WTC11 (cell line): ENCODE measurements at regions not wholly inside any gene's neighbourhood (a gene's known extent, or its start where the extent isn't known, plus 50 kb on each side); places are given as distances from the start of the nearest gene placed in this dataset.

ENCODE experiments used
- ATAC-seq: fragments of 200-7000 bp; cut with Tn5 transposase; 2 replicates; pipeline ENCODE4 v1.10.0; 2021; ENCODE audit warnings: mild to moderate bottlenecking, moderate library complexity
- CTCF ChIA-PET: fragments of 300-600 bp; sonication (Branson Sonifier 250); formaldehyde crosslinking; loops from one replicate; lab custom pipeline; 2021; ENCODE audit warnings: antibody characterized with exemption; lab: Charles Lee
- POLR2A ChIA-PET: fragments of 350-600 bp; sonication (Branson Sonifier 250); formaldehyde crosslinking; loops from one replicate; lab custom pipeline; 2021; ENCODE audit warnings: antibody characterized with exemption; lab: Charles Lee
- DNase-seq: peaks from one replicate; pipeline ENCODE4 v3.0.0; 2021; ENCODE audit warnings: low spot score
- H3K27ac Mint-ChIP-seq: 2 replicates; pipeline ENCODE4 v1.8.0; 2021; ENCODE audit warnings: mixed read lengths
- H3K27me3 Mint-ChIP-seq: 2 replicates; pipeline ENCODE4 v1.8.0; 2021; ENCODE audit warnings: low read depth, mild to moderate bottlenecking, moderate library complexity, mixed read lengths
- H3K36me3 Mint-ChIP-seq: 2 replicates; pipeline ENCODE4 v1.8.0; 2021; ENCODE audit warnings: mixed read lengths
- H3K4me1 Mint-ChIP-seq: 2 replicates; pipeline ENCODE4 v1.8.0; 2022; ENCODE audit warnings: mixed read lengths
- H3K4me3 Mint-ChIP-seq: 2 replicates; pipeline ENCODE4 v1.8.0; 2021; ENCODE audit warnings: mild to moderate bottlenecking, moderate library complexity, mixed read lengths
- H3K9me3 Mint-ChIP-seq: 2 replicates; pipeline ENCODE4 v1.8.0; 2021; ENCODE audit warnings: mixed read lengths
- AR ChIP-seq: fragments of 250-450 bp; sonication (Bioruptor Pico); IDR thresholded peaks from 2 replicates; pipeline ENCODE4 v1.9.0; 2021; ENCODE audit warnings: mild to moderate bottlenecking
- ATF1 ChIP-seq: sonication (generic); formaldehyde crosslinking; IDR thresholded peaks from 2 replicates; pipeline ENCODE4 v1.8.1; 2023; ENCODE audit warnings: mild to moderate bottlenecking, moderate library complexity, missing genetic modification reagents
- ATF2 ChIP-seq: sonication (generic); formaldehyde crosslinking; IDR thresholded peaks from 2 replicates; pipeline ENCODE4 v1.8.1; 2022; ENCODE audit warnings: low read depth, missing genetic modification reagents, borderline replicate concordance
- ATF3 ChIP-seq: sonication (generic); formaldehyde crosslinking; conservative IDR thresholded peaks from 2 replicates; pipeline ENCODE4 v1.8.1; 2022; ENCODE audit warnings: mild to moderate bottlenecking, missing genetic modification reagents
- ESRRA ChIP-seq: sonication (generic); formaldehyde crosslinking; IDR thresholded peaks from 2 replicates; pipeline ENCODE4 v1.8.1; 2022; ENCODE audit warnings: mild to moderate bottlenecking, missing genetic modification reagents, borderline replicate concordance
- ETV6 ChIP-seq: sonication (generic); formaldehyde crosslinking; IDR thresholded peaks from 2 replicates; pipeline ENCODE4 v1.8.1; 2022; ENCODE audit warnings: mild to moderate bottlenecking, missing genetic modification reagents
- GTF2I ChIP-seq: fragments of 250-450 bp; sonication (Bioruptor Pico); conservative IDR thresholded peaks from 2 replicates; pipeline ENCODE4 v1.4.0; 2021; ENCODE audit warnings: mild to moderate bottlenecking
- JAZF1 ChIP-seq: fragments of 250-450 bp; sonication (Bioruptor Pico); IDR thresholded peaks from 2 replicates; pipeline ENCODE4 v1.9.0; 2021; ENCODE audit warnings: moderate library complexity, mild to moderate bottlenecking, inconsistent platforms
- NR3C1 ChIP-seq: sonication (generic); formaldehyde crosslinking; conservative IDR thresholded peaks from 2 replicates; pipeline ENCODE4 v1.8.1; 2023; ENCODE audit warnings: low read depth, mild to moderate bottlenecking, missing genetic modification reagents
- OVOL2 ChIP-seq: fragments of 250-450 bp; sonication (Bioruptor Pico); IDR thresholded peaks from 2 replicates; pipeline ENCODE4 v1.9.0; 2021; ENCODE audit warnings: mild to moderate bottlenecking, borderline replicate concordance
- PREB ChIP-seq: sonication (generic); formaldehyde crosslinking; IDR thresholded peaks from 2 replicates; pipeline ENCODE4 v1.8.1; 2022; ENCODE audit warnings: mild to moderate bottlenecking, missing genetic modification reagents, moderate library complexity, borderline replicate concordance
- RELA ChIP-seq: sonication (generic); formaldehyde crosslinking; IDR thresholded peaks from 2 replicates; pipeline ENCODE4 v1.8.1; 2022; ENCODE audit warnings: missing genetic modification reagents, mild to moderate bottlenecking, borderline replicate concordance
- SOX15 ChIP-seq: fragments of 250-450 bp; sonication (Bioruptor Pico); IDR thresholded peaks from 2 replicates; pipeline ENCODE4 v1.9.0; 2021; ENCODE audit warnings: mild to moderate bottlenecking
- USF1 ChIP-seq: sonication (generic); formaldehyde crosslinking; IDR thresholded peaks from 2 replicates; pipeline ENCODE4 v1.8.0; 2022; ENCODE audit warnings: mild to moderate bottlenecking, missing genetic modification reagents
- ZBTB43 ChIP-seq: sonication (generic); formaldehyde crosslinking; IDR thresholded peaks from 2 replicates; pipeline ENCODE4 v1.8.1; 2023; ENCODE audit warnings: mild to moderate bottlenecking, missing genetic modification reagents
- ZNF219 ChIP-seq: sonication (generic); formaldehyde crosslinking; IDR thresholded peaks from 2 replicates; pipeline ENCODE4 v1.8.0; 2023; ENCODE audit warnings: missing genetic modification reagents, mild to moderate bottlenecking, borderline replicate concordance
- ZNF232 ChIP-seq: sonication (generic); formaldehyde crosslinking; IDR thresholded peaks from 2 replicates; pipeline ENCODE4 v1.8.0; 2022; ENCODE audit warnings: mild to moderate bottlenecking, missing genetic modification reagents
- TF ChIP-seq, protein P1 (sequence below): fragments of 200-600 bp; IDR thresholded peaks from 2 replicates; pipeline ENCODE4 v1.8.0; 2022; ENCODE audit warnings: antibody characterized with exemption
- TF ChIP-seq, protein P2 (sequence below): sonication (generic); formaldehyde crosslinking; IDR thresholded peaks from 2 replicates; pipeline ENCODE4 v1.8.1; 2023; ENCODE audit warnings: mild to moderate bottlenecking, moderate library complexity, missing genetic modification reagents

DNA sequence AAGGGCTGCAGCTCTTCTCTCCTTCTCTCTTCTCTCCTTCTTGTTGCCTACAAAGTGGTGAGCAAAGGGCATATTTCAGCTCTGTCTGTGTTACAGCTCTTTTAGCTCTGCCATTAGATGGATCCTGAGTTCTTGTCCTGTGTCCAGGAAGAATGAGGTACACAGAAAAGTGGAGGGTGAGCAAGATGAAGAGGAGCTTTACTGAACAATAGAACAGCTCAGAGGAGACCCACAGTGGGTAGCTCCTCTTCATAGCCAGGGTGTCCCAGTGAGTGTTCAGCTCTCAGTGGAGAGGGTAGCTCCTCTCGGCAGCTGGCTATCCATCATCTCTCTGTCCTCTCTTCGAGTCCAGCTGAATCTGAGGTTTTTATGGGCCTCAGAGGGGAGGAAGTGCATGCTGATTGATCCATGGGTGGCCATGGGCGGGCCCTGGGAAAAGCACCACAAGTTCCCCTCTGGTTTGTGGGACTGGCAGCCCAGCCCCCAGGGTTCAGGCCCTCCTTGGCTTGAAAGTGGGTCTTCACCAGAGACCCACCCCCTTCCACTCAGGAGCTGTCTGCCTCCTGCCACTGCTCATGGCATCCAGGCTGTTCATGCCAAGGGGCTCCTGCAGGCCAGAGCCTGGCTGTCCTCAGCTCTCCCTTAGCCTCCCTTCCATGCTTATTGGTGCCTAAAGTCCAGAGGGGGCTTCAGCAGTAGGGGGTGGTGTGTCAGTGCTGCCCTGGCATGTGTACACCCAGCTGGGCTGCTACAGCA, 109.1 kb upstream of the FAM180A start:
- no peak for DNase-seq
- Mint-ChIP-seq H3K4me1 (peaks cover 10% of the 10 kb centered on the region), H3K9me3 (peaks cover 33% of the 10 kb centered on the region), H3K4me3 (no peak overlapping the region), H3K27ac (no peak overlapping the region), H3K36me3 (peaks cover 12% of the 10 kb centered on the region), H3K27me3 (peaks cover 3% of the 10 kb centered on the region; the same call in 1 of the 2 replicates)
- no peak for TF ChIP-seq ZBTB43 (CRISPR knock-in tag)
- no peak for TF ChIP-seq ATF2 (CRISPR knock-in tag)
- no peak for TF ChIP-seq USF1
- TF ChIP-seq ATF3 (CRISPR knock-in tag) = no peak
- no peak for TF ChIP-seq PREB (CRISPR knock-in tag)
- no peak for TF ChIP-seq SOX15 (CRISPR knock-in tag)
- TF ChIP-seq NR3C1 (CRISPR knock-in tag) = no peak
- no peak for TF ChIP-seq ATF1
- no peak for TF ChIP-seq JAZF1
- no peak for TF ChIP-seq AR
- no peak for TF ChIP-seq GTF2I (CRISPR knock-in tag)
- TF ChIP-seq, protein P1, sequence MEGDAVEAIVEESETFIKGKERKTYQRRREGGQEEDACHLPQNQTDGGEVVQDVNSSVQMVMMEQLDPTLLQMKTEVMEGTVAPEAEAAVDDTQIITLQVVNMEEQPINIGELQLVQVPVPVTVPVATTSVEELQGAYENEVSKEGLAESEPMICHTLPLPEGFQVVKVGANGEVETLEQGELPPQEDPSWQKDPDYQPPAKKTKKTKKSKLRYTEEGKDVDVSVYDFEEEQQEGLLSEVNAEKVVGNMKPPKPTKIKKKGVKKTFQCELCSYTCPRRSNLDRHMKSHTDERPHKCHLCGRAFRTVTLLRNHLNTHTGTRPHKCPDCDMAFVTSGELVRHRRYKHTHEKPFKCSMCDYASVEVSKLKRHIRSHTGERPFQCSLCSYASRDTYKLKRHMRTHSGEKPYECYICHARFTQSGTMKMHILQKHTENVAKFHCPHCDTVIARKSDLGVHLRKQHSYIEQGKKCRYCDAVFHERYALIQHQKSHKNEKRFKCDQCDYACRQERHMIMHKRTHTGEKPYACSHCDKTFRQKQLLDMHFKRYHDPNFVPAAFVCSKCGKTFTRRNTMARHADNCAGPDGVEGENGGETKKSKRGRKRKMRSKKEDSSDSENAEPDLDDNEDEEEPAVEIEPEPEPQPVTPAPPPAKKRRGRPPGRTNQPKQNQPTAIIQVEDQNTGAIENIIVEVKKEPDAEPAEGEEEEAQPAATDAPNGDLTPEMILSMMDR = no peak
- TF ChIP-seq ZNF232 (CRISPR knock-in tag) = no peak
- TF ChIP-seq RELA (CRISPR knock-in tag) = no peak
- no peak for TF ChIP-seq ETV6
- TF ChIP-seq ESRRA (CRISPR knock-in tag) = no peak
- TF ChIP-seq, protein P2, sequence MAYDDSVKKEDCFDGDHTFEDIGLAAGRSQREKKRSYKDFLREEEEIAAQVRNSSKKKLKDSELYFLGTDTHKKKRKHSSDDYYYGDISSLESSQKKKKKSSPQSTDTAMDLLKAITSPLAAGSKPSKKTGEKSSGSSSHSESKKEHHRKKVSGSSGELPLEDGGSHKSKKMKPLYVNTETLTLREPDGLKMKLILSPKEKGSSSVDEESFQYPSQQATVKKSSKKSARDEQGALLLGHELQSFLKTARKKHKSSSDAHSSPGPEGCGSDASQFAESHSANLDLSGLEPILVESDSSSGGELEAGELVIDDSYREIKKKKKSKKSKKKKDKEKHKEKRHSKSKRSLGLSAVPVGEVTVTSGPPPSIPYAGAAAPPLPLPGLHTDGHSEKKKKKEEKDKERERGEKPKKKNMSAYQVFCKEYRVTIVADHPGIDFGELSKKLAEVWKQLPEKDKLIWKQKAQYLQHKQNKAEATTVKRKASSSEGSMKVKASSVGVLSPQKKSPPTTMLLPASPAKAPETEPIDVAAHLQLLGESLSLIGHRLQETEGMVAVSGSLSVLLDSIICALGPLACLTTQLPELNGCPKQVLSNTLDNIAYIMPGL (CRISPR knock-in tag) = no peak
- TF ChIP-seq OVOL2 = no peak
- no peak for TF ChIP-seq ZNF219
- no peak for ATAC-seq
- POLR2A ChIA-PET = no interaction called here
- CTCF ChIA-PET = no interaction called here
